Liver (tissue), 8 donors: ENCODE measurements at regions not wholly inside any gene's neighbourhood (a gene's known extent, or its start where the extent isn't known, plus 50 kb on each side); places are given as distances from the start of the nearest gene placed in this dataset.

Experiments used
- DNase-seq: peaks from one replicate; pipeline ENCODE4 v3.0.0-alpha.2; 2017; ENCODE audit warnings: low spot score
- H3K27ac ChIP-seq, 2 donors: one replicate each; pipeline ENCODE4 v1.7.0; 2013; ENCODE audit warnings: inconsistent platforms in 2 of 2, low read length in 2 of 2, control low read depth in 1 of 2, low read depth in 1 of 2, mild to moderate bottlenecking in 1 of 2
- H3K27me3 ChIP-seq, 4 donors: one replicate each; pipeline versions ENCODE4 v1.6.1 to v1.7.0; 2013; ENCODE audit warnings: low read length in 3 of 4, inconsistent platforms in 1 of 4, mild to moderate bottlenecking in 1 of 4, moderate library complexity in 1 of 4; ENCODE audit not compliant: control insufficient read depth in 4 of 4, insufficient read depth in 4 of 4
- H3K36me3 ChIP-seq, 4 donors: one replicate each; pipeline versions ENCODE4 v1.6.1 to v1.7.0; 2013; ENCODE audit warnings: low read length in 3 of 4, mild to moderate bottlenecking in 3 of 4, low read depth in 1 of 4, moderate library complexity in 1 of 4; ENCODE audit not compliant: control insufficient read depth in 4 of 4, insufficient read depth in 3 of 4
- H3K4me1 ChIP-seq, 4 donors: one replicate each; pipeline versions ENCODE4 v1.6.1 to v1.7.0; 2013; ENCODE audit warnings: low read length in 3 of 4, mild to moderate bottlenecking in 3 of 4, moderate library complexity in 1 of 4; ENCODE audit not compliant: control insufficient read depth in 4 of 4, insufficient read depth in 4 of 4
- H3K4me3 ChIP-seq, 3 donors: one replicate each; pipeline versions ENCODE4 v1.6.1 to v1.7.0; 2013; ENCODE audit warnings: low read length in 3 of 3, control low read depth in 1 of 3, low read depth in 1 of 3, mild to moderate bottlenecking in 1 of 3
- H3K9ac ChIP-seq, 2 donors: one replicate each; pipeline ENCODE4 v1.7.0; 2013; ENCODE audit warnings: low read length in 2 of 2, mild to moderate bottlenecking in 2 of 2, moderate library complexity in 2 of 2, control low read depth in 1 of 2, low read depth in 1 of 2
- H3K9me3 ChIP-seq, 4 donors: one replicate each; pipeline versions ENCODE4 v1.6.1 to v1.7.0; 2013; ENCODE audit warnings: low read length in 3 of 4; ENCODE audit not compliant: control insufficient read depth in 4 of 4
- ATF3 ChIP-seq: IDR thresholded peaks from 2 replicates; pipeline ENCODE4 v1.6.1; 2016; ENCODE audit warnings: antibody characterized with exemption
- CTCF ChIP-seq: fragments of 150-350 bp; IDR thresholded peaks from 2 replicates; pipeline ENCODE4 v1.5.1; 2017; ENCODE audit warnings: improper control_type of control experiment, low read depth, low read length; ENCODE audit not compliant: missing input control
- EGR1 ChIP-seq, 2 donors: IDR thresholded peaks; 2 replicates each; pipeline ENCODE4 v1.6.1; 2016 to 2018; ENCODE audit warnings: antibody characterized with exemption in 2 of 2, low read depth in 2 of 2
- FOXA1 ChIP-seq: IDR thresholded peaks from 2 replicates; pipeline ENCODE4 v1.6.1; 2016; ENCODE audit warnings: antibody characterized with exemption
- FOXA2 ChIP-seq: IDR thresholded peaks from 2 replicates; pipeline ENCODE4 v1.6.1; 2016; ENCODE audit warnings: antibody characterized with exemption
- GABPA ChIP-seq, 2 donors: IDR thresholded peaks in 1 of 2; conservative IDR thresholded peaks in 1 of 2; 2 replicates each; pipeline ENCODE4 v1.6.1; 2016; ENCODE audit warnings: antibody characterized with exemption in 2 of 2, mild to moderate bottlenecking in 1 of 2, moderate library complexity in 1 of 2
- HNF4A ChIP-seq, 2 donors: conservative IDR thresholded peaks; 2 replicates each; pipeline ENCODE4 v1.6.1; 2016; ENCODE audit warnings: antibody characterized with exemption in 2 of 2, mild to moderate bottlenecking in 2 of 2
- HNF4G ChIP-seq: IDR thresholded peaks from 2 replicates; pipeline ENCODE4 v1.6.1; 2016; ENCODE audit warnings: antibody characterized with exemption
- JUND ChIP-seq, 2 donors: IDR thresholded peaks; 2 replicates each; pipeline ENCODE4 v1.6.1; 2016; ENCODE audit warnings: antibody characterized with exemption in 2 of 2
- MAX ChIP-seq: IDR thresholded peaks from 2 replicates; pipeline ENCODE4 v1.6.1; 2016; ENCODE audit warnings: antibody characterized with exemption
- NR2F2 ChIP-seq: IDR thresholded peaks from 2 replicates; pipeline ENCODE4 v1.6.1; 2016; ENCODE audit warnings: antibody characterized with exemption
- RAD21 ChIP-seq, 2 donors: IDR thresholded peaks; 2 replicates each; pipeline ENCODE4 v1.6.1; 2016; ENCODE audit warnings: antibody characterized with exemption in 2 of 2, mild to moderate bottlenecking in 2 of 2
- REST ChIP-seq: IDR thresholded peaks from 2 replicates; pipeline ENCODE4 v1.6.1; 2016; ENCODE audit warnings: antibody characterized with exemption, mild to moderate bottlenecking
- RXRA ChIP-seq, 2 donors: IDR thresholded peaks; 2 replicates each; pipeline ENCODE4 v1.6.1; 2017 to 2018; ENCODE audit warnings: antibody characterized with exemption in 2 of 2, mild to moderate bottlenecking in 1 of 2
- SP1 ChIP-seq: IDR thresholded peaks from 2 replicates; pipeline ENCODE4 v1.6.1; 2018; ENCODE audit warnings: antibody characterized with exemption, mild to moderate bottlenecking
- TAF1 ChIP-seq: conservative IDR thresholded peaks from 2 replicates; pipeline ENCODE4 v1.6.1; 2016; ENCODE audit warnings: antibody characterized with exemption, mild to moderate bottlenecking
- YY1 ChIP-seq: IDR thresholded peaks from 2 replicates; pipeline ENCODE4 v1.6.1; 2016; ENCODE audit warnings: antibody characterized with exemption, mild to moderate bottlenecking
- ZBTB33 ChIP-seq: IDR thresholded peaks from 2 replicates; pipeline ENCODE4 v1.6.1; 2016; ENCODE audit warnings: antibody characterized with exemption
- WGBS: extraction: QIAGEN DNeasy Blood & Tissue Kit; methylation state at CpG from one replicate; pipeline ENCODE4 v1.1.7; 2013; 5-methylcytosine and 5-hydroxymethylcytosine counted together
- donor health status: healthy.
- donor health status: healthy.
- donor health status: healthy.
- donor health status: healthy.
- donor health status: healthy.

GRCh38 chr3:168427835-168428475, 332.2 kb upstream of the GOLIM4 start:
- no peak overlapping the region for H3K9ac ChIP-seq
- H3K27ac ChIP-seq = no peak overlapping the region
- TF ChIP-seq ATF3 (no peak), GABPA (IDR thresholded peaks at IDR 0.05 in 1 of 2, conservative IDR thresholded peaks at IDR 0.05 in 1 of 2) (no peak), ZBTB33 (no peak), SP1 (no peak)
- WGBS = 48% methylated on average over 1 of the region's 1 CpG
- no peak overlapping the region for H3K4me3 ChIP-seq
- H3K36me3 ChIP-seq = no peaks in the 10 kb centered on the region
- H3K9me3 ChIP-seq = no peaks in the 10 kb centered on the region
- H3K4me1 ChIP-seq = no peaks in the 10 kb centered on the region
- no peak for DNase-seq
- H3K27me3 ChIP-seq = no peaks in the 10 kb centered on the region

- H3K4me1 ChIP-seq = no peaks in the 10 kb centered on the region
- WGBS = 86% methylated on average over 2 of the region's 2 CpGs
- H3K27ac ChIP-seq = no peak overlapping the region
- H3K9me3 ChIP-seq = no peaks in the 10 kb centered on the region
- no peak overlapping the region for H3K9ac ChIP-seq
- TF ChIP-seq REST (no peak), GABPA (IDR thresholded peaks at IDR 0.05 in 1 of 2, conservative IDR thresholded peaks at IDR 0.05 in 1 of 2) (no peak), NR2F2 (no peak), MAX (no peak), HNF4G (no peak), SP1 (no peak), TAF1 (no peak), CTCF (no peak), JUND (IDR thresholded peaks at IDR 0.05) (no peak), ATF3 (no peak), FOXA1 (no peak), EGR1 (IDR thresholded peaks at IDR 0.05; ENCODE audit: low read depth in 2 of 2) (no peak), HNF4A (conservative IDR thresholded peaks at IDR 0.05) (no peak), RXRA (IDR thresholded peaks at IDR 0.05) (no peak), YY1 (no peak), ZBTB33 (no peak), FOXA2 (no peak), RAD21 (IDR thresholded peaks at IDR 0.05) (no peak)
- no peaks in the 10 kb centered on the region for H3K36me3 ChIP-seq
- H3K4me3 ChIP-seq = no peak overlapping the region
- DNase-seq = no peak
- H3K27me3 ChIP-seq = no peaks in the 10 kb centered on the region
Observed at GRCh38 chr3:168427156-168427555, 331.4 kb upstream of the GOLIM4 start.
